Loucy (cell line): ENCODE measurements at regions not wholly inside any gene's neighbourhood (a gene's known extent, or its start where the extent isn't known, plus 50 kb on each side); places are given as distances from the start of the nearest gene placed in this dataset.

ENCODE experiments used
- CTCF ChIP-seq: fragments of 200-600 bp; sonication (generic); conservative IDR thresholded peaks from 2 replicates; pipeline ENCODE4 v1.5.1; 2014; ENCODE audit warnings: mild to moderate bottlenecking, antibody characterized with exemption, low read length
- EZH2phosphoT487 ChIP-seq: fragments of 200-600 bp; IDR thresholded peaks from 2 replicates; pipeline ENCODE4 v1.6.1; 2018; ENCODE audit warnings: antibody characterized with exemption, mild to moderate bottlenecking, moderate library complexity, borderline replicate concordance

GRCh38 chrX:2577844-2578466 is 77.2 kb upstream of the DHRSX start:
- TF ChIP-seq CTCF (no peak), EZH2phosphoT487 (no peak)
